Neuronal stem cell (in vitro differentiated cells): ENCODE measurements at regions not wholly inside any gene's neighbourhood (a gene's known extent, or its start where the extent isn't known, plus 50 kb on each side); places are given as distances from the start of the nearest gene placed in this dataset.
A peak's percentile ranks its signal among the peaks of the same experiment; 100 is the strongest.

ENCODE experiments used
- DNase-seq: peaks from one replicate; pipeline ENCODE4 v3.0.0-alpha.2; 2013; ENCODE audit warnings: low spot score
- H2AFZ ChIP-seq: one replicate; pipeline ENCODE4 v1.6.1; 2013; ENCODE audit warnings: mild to moderate bottlenecking, low read length, inconsistent platforms
- H2AK5ac ChIP-seq: 2 replicates; pipeline ENCODE4 v1.6.1; 2013; ENCODE audit warnings: low read depth, mild to moderate bottlenecking, inconsistent platforms, low read length, moderate library complexity, mixed read lengths
- H2BK120ac ChIP-seq: 2 replicates; pipeline ENCODE4 v1.6.1; 2013; ENCODE audit warnings: low read depth, mild to moderate bottlenecking, inconsistent platforms, low read length, moderate library complexity, mixed read lengths
- H2BK12ac ChIP-seq: one replicate; pipeline ENCODE4 v1.6.1; 2013; ENCODE audit warnings: low read length, inconsistent platforms
- H2BK15ac ChIP-seq: 2 replicates; pipeline ENCODE4 v1.6.1; 2013; ENCODE audit warnings: mild to moderate bottlenecking, low read length, inconsistent platforms, mixed read lengths
- H2BK5ac ChIP-seq: one replicate; pipeline ENCODE4 v1.6.1; 2013; ENCODE audit warnings: inconsistent platforms, mild to moderate bottlenecking, low read length, moderate library complexity
- H3K14ac ChIP-seq: one replicate; pipeline ENCODE4 v1.6.1; 2013; ENCODE audit warnings: low read length, inconsistent platforms
- H3K18ac ChIP-seq: 2 replicates; pipeline ENCODE4 v1.6.1; 2013; ENCODE audit warnings: low read length, inconsistent platforms
- H3K23ac ChIP-seq: 2 replicates; pipeline ENCODE4 v1.6.1; 2013; ENCODE audit warnings: low read depth, mild to moderate bottlenecking, mixed read lengths, low read length, inconsistent platforms; ENCODE audit not compliant: poor library complexity
- H3K27ac ChIP-seq: replicated peaks from 3 replicates; pipeline ENCODE4 v1.5.1; 2013; ENCODE audit warnings: low read length, inconsistent platforms
- H3K27me3 ChIP-seq, 3 experiments: 2 replicates each; pipeline ENCODE4 v1.6.1; 2013; ENCODE audit warnings: low read length in 3 of 3, mild to moderate bottlenecking in 2 of 3, inconsistent platforms in 1 of 3, low read depth in 1 of 3, mixed read lengths in 1 of 3, moderate library complexity in 1 of 3; ENCODE audit not compliant: control insufficient read depth in 3 of 3, insufficient read depth in 3 of 3
- H3K36me3 ChIP-seq, 2 donors: replicated peaks in 1 of 2; 2 replicates each; pipeline ENCODE4 v1.6.1; 2013; ENCODE audit warnings: low read length in 2 of 2; ENCODE audit not compliant: control insufficient read depth in 2 of 2, insufficient read depth in 2 of 2
- H3K4ac ChIP-seq: 2 replicates; pipeline ENCODE4 v1.6.1; 2013; ENCODE audit warnings: inconsistent platforms, mild to moderate bottlenecking, low read length, moderate library complexity
- H3K4me1 ChIP-seq, 2 donors: 1 replicate in 1 of 2; 2 replicates in 1 of 2; pipeline ENCODE4 v1.6.1; 2013; ENCODE audit warnings: low read length in 2 of 2, low read depth in 1 of 2; ENCODE audit not compliant: control insufficient read depth in 2 of 2, insufficient read depth in 1 of 2
- H3K4me2 ChIP-seq: one replicate; pipeline ENCODE4 v1.6.1; 2013; ENCODE audit warnings: mild to moderate bottlenecking, low read length, inconsistent platforms; ENCODE audit not compliant: insufficient read depth, poor library complexity, severe bottlenecking
- H3K4me3 ChIP-seq, 2 donors: 2 replicates each; pipeline ENCODE4 v1.5.1; 2013; ENCODE audit warnings: low read length in 2 of 2, mild to moderate bottlenecking in 2 of 2, inconsistent platforms in 1 of 2, moderate library complexity in 1 of 2
- H3K79me1 ChIP-seq: one replicate; pipeline ENCODE4 v1.6.1; 2013; ENCODE audit warnings: low read depth, mild to moderate bottlenecking, inconsistent platforms, low read length, moderate library complexity
- H3K9ac ChIP-seq: one replicate; pipeline ENCODE4 v1.6.1; 2013; ENCODE audit warnings: mild to moderate bottlenecking, low read depth, low read length, inconsistent platforms; ENCODE audit not compliant: poor library complexity
- H3K9me3 ChIP-seq, 2 donors: replicated peaks in 1 of 2; 2 replicates each; pipeline versions ENCODE3 to v1.6.1; 2013; ENCODE audit warnings: low read length in 2 of 2, mild to moderate bottlenecking in 2 of 2, inconsistent platforms in 1 of 2, low read depth in 1 of 2, mixed read lengths in 1 of 2, moderate library complexity in 1 of 2; ENCODE audit not compliant: control insufficient read depth in 2 of 2, insufficient read depth in 1 of 2
- H4K8ac ChIP-seq: one replicate; pipeline ENCODE4 v1.6.1; 2013; ENCODE audit warnings: low read depth, mild to moderate bottlenecking, inconsistent platforms, low read length, moderate library complexity
- H4K91ac ChIP-seq: one replicate; pipeline ENCODE4 v1.6.1; 2013; ENCODE audit warnings: low read length, low read depth, mild to moderate bottlenecking, inconsistent platforms; ENCODE audit not compliant: poor library complexity
- WGBS, 2 donors: extraction: QIAGEN DNeasy Blood & Tissue Kit; methylation state at CpG; one replicate each; pipeline ENCODE4 v1.1.7; 2013; ENCODE audit warnings: missing lambda C conversion rate in 2 of 2, mixed read lengths in 1 of 2; ENCODE audit not compliant: insufficient read length in 2 of 2, insufficient replicate concordance in 1 of 2; ENCODE audit errors: extremely low coverage in 2 of 2; 5-methylcytosine and 5-hydroxymethylcytosine counted together

- H3K4me1 ChIP-seq: no peaks in the 10 kb centered on the region
- H3K9me3 ChIP-seq: no peaks in the 10 kb centered on the region
- no peaks in the 10 kb centered on the region for H3K36me3 ChIP-seq
- no peak overlapping the region for H3K4ac ChIP-seq
- no peaks in the 10 kb centered on the region for H3K79me1 ChIP-seq
- no peak overlapping the region for H2BK5ac ChIP-seq
- H3K27me3 ChIP-seq: no peaks in the 10 kb centered on the region
- H2BK15ac ChIP-seq: no peak overlapping the region
- H2AFZ ChIP-seq: no peak overlapping the region
- no peak overlapping the region for H3K18ac ChIP-seq
- H3K23ac ChIP-seq: no peak overlapping the region
- H2BK120ac ChIP-seq: no peak overlapping the region
- H3K4me2 ChIP-seq: no peak overlapping the region
- H2AK5ac ChIP-seq: no peak overlapping the region
- no peak overlapping the region for H3K14ac ChIP-seq
- no peak overlapping the region for H3K4me3 ChIP-seq
- H4K8ac ChIP-seq: no peak overlapping the region
- no peak for DNase-seq
- no peak overlapping the region for H3K27ac ChIP-seq
- H4K91ac ChIP-seq: no peak overlapping the region
- H2BK12ac ChIP-seq: no peak overlapping the region
- H3K9ac ChIP-seq: no peak overlapping the region
Measured at GRCh38 chr7:85342781-85343180, 155.9 kb upstream of the SEMA3D start.

GRCh38 chr7:85341973-85342372 is 155.1 kb upstream of the SEMA3D start:
- Histone ChIP-seq H2AK5ac (no peak overlapping the region), H3K4me3 (no peak overlapping the region), H3K9me3 (no peaks in the 10 kb centered on the region), H3K27me3 (no peaks in the 10 kb centered on the region), H2AFZ (no peak overlapping the region), H3K14ac (no peak overlapping the region), H4K91ac (no peak overlapping the region), H3K36me3 (no peaks in the 10 kb centered on the region), H2BK12ac (no peak overlapping the region), H2BK5ac (no peak overlapping the region), H3K4ac (no peak overlapping the region), H2BK15ac (no peak overlapping the region), H3K4me1 (no peaks in the 10 kb centered on the region), H3K79me1 (no peaks in the 10 kb centered on the region), H3K4me2 (no peak overlapping the region), H3K23ac (no peak overlapping the region), H3K18ac (no peak overlapping the region), H2BK120ac (no peak overlapping the region), H3K27ac (no peak overlapping the region), H4K8ac (no peak overlapping the region), H3K9ac (no peak overlapping the region)
- WGBS, 2 donors: no CpG with 5 or more reads among the region's 2 CpGs
- no peak for DNase-seq

GRCh38 chr7:85341121-85341520 is 154.3 kb upstream of the SEMA3D start:
- no peaks in the 10 kb centered on the region for H3K27me3 ChIP-seq
- no peak overlapping the region for H2BK5ac ChIP-seq
- H2BK12ac ChIP-seq: no peak overlapping the region
- H3K23ac ChIP-seq: no peak overlapping the region
- no peaks in the 10 kb centered on the region for H3K36me3 ChIP-seq
- H3K4ac ChIP-seq: no peak overlapping the region
- no peak overlapping the region for H3K4me3 ChIP-seq
- no peak for DNase-seq
- H2AFZ ChIP-seq: peak overlapping the region; percentile 57
- H3K9ac ChIP-seq: no peak overlapping the region
- no CpG with 5 or more reads among the region's 1 CpG for WGBS, 2 donors
- no peak overlapping the region for H3K4me2 ChIP-seq
- no peak overlapping the region for H3K27ac ChIP-seq
- H3K9me3 ChIP-seq: no peaks in the 10 kb centered on the region
- no peak overlapping the region for H3K18ac ChIP-seq
- H2AK5ac ChIP-seq: no peak overlapping the region
- H4K91ac ChIP-seq: no peak overlapping the region
- no peak overlapping the region for H2BK15ac ChIP-seq
- H3K14ac ChIP-seq: no peak overlapping the region
- H3K79me1 ChIP-seq: no peaks in the 10 kb centered on the region
- H2BK120ac ChIP-seq: no peak overlapping the region
- no peak overlapping the region for H4K8ac ChIP-seq
- no peaks in the 10 kb centered on the region for H3K4me1 ChIP-seq

GRCh38 chr7:85336086-85336485 is 149.2 kb upstream of the SEMA3D start:
- no peak for DNase-seq
- no peaks in the 10 kb centered on the region for H3K79me1 ChIP-seq
- no peaks in the 10 kb centered on the region for H3K36me3 ChIP-seq
- no peak overlapping the region for H2BK120ac ChIP-seq
- no peaks in the 10 kb centered on the region for H3K9me3 ChIP-seq
- no peaks in the 10 kb centered on the region for H3K27me3 ChIP-seq
- H3K23ac ChIP-seq: no peak overlapping the region
- WGBS, 2 donors: no CpG with 5 or more reads among the region's 1 CpG
- no peak overlapping the region for H3K4me2 ChIP-seq
- H4K8ac ChIP-seq: no peak overlapping the region
- H3K18ac ChIP-seq: no peak overlapping the region
- no peak overlapping the region for H3K14ac ChIP-seq
- no peak overlapping the region for H2BK5ac ChIP-seq
- H3K4me3 ChIP-seq: no peak overlapping the region
- no peak overlapping the region for H2AK5ac ChIP-seq
- H3K4me1 ChIP-seq: no peaks in the 10 kb centered on the region
- no peak overlapping the region for H2BK15ac ChIP-seq
- H4K91ac ChIP-seq: no peak overlapping the region
- H3K27ac ChIP-seq: no peak overlapping the region
- no peak overlapping the region for H2AFZ ChIP-seq
- H3K4ac ChIP-seq: no peak overlapping the region
- H2BK12ac ChIP-seq: no peak overlapping the region
- no peak overlapping the region for H3K9ac ChIP-seq
